ENCODE measurements at regions not wholly inside any gene's neighbourhood (a gene's known extent, or its start where the extent isn't known, plus 50 kb on each side); places are given as distances from the start of the nearest gene placed in this dataset.
A peak's percentile ranks its signal among the peaks of the same experiment; 100 is the strongest.

DNA sequence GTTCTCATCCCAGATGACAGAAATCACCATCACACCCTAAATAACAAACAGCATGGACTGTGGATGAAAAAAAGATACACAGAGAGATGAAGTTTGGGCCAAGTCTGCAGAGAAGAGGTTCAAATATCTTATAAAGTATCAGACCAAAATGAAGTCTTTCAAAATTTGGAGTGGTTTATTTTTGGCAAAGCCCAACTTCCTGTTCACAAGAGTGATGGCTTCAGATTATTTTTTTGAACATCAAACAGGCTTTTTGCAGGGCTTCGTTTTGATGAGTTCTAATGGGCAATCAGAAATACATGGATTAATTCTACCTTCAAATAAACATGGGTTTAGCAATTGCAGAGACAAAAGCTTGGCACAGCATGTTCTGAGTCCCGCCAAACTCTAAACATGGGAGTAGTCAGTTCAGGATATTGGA is 378.2 kb upstream of the RPS23 start:
- Mint-ChIP-seq H3K27ac (no peak overlapping the region), H3K4me3 (no peak overlapping the region), H3K36me3 (ENCODE audit: low read depth) (no peaks in the 10 kb centered on the region), H3K4me1 (peaks cover 2% of the 10 kb centered on the region), H3K27me3 (peaks cover 4% of the 10 kb centered on the region), H3K9me3 (no peaks in the 10 kb centered on the region)
- POLR2A ChIA-PET, result no interaction called here
- CTCF ChIA-PET, result interaction anchor here (1.2 to 1.9 kb wide), 2 partner anchors 15 to 55 kb away, joined by 3 to 5 read pairs; no protein-coding TSS in a partner anchor
- DNase-seq, result no peak

DNA sequence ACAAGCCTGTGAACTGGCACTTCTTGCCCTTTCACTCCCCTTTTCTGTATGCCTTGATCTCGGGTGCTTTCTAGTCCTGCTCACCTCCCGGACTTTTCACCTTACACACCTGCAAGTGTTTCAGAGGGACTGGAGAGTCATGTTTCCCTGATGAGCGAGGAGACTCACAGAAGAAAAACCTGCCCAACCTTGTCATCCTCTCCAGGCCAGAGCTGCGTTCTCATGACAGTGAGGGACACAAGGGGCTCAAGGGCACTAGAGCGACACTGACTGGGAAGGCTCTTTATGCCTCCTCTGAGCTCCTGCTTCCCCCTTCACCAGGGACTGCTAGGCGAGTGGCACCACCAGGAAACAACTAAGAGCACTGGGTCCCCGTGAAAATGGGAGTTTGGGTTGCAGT is 376.9 kb upstream of the RPS23 start:
- ChIA-PET POLR2A (no interaction called here), CTCF (no interaction called here)
- H3K9me3 Mint-ChIP-seq, result no peaks in the 10 kb centered on the region
- no peak overlapping the region for H3K4me3 Mint-ChIP-seq
- H3K27me3 Mint-ChIP-seq, result peaks cover 10% of the 10 kb centered on the region
- DNase-seq, result no peak
- no peaks in the 10 kb centered on the region for H3K36me3 Mint-ChIP-seq (ENCODE audit: low read depth)
- H3K4me1 Mint-ChIP-seq, result peaks cover 2% of the 10 kb centered on the region
- H3K27ac Mint-ChIP-seq, result no peak overlapping the region

DNA sequence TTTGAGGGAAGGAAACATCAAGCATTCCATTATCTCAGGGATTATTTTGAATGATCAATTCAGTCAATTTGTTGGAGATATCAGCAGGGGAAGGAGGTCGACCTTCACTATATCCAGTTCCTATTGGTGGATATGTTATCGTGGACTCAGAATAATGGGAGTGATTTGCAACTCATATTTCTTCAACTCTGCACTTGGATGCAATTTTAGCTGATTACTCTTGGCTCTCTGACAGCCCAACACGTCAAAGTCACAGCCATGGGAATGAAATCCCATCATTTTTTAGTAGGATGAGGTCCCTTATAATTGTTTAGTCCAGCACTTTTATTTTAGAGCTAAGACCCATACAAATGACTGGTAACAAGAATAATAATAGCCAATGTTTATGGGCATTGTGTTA is 371.8 kb upstream of the RPS23 start:
- CTCF ChIA-PET, result no interaction called here
- Mint-ChIP-seq H3K9me3 (no peaks in the 10 kb centered on the region), H3K4me1 (no peaks in the 10 kb centered on the region)

DNA sequence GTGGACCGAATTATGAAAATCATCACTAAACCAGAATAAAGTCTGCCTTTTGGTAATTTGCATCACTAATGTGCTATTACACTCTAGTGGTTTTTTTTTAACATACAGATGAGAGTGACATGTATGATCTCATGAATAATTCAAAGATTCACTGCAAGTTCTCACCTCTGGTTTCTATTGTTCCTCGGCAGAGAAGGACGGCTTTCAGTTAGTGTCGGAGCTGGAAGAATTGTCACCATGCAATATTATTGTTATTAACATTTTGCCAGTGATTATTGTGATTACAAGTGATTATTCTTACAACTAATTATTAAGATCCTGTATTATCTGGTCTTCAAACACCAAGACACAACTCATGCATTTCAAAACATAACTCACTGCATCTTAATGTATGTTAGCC is 366.6 kb upstream of the RPS23 start:
- Mint-ChIP-seq H3K9me3 (no peaks in the 10 kb centered on the region), H3K4me1 (peaks cover 9% of the 10 kb centered on the region), H3K27me3 (peaks cover 6% of the 10 kb centered on the region), H3K36me3 (ENCODE audit: low read depth) (no peaks in the 10 kb centered on the region), H3K4me3 (no peak overlapping the region), H3K27ac (no peak overlapping the region)
- no peak for DNase-seq
- ChIA-PET CTCF (no interaction called here), POLR2A (interaction anchor here (1.2 kb wide), 1 partner anchor 32 kb away, joined by 4 read pairs; no protein-coding TSS in a partner anchor)

More for the DNA sequence above, 371.8 kb upstream of the RPS23 start:
- no peak for DNase-seq
- Mint-ChIP-seq H3K27me3 (peaks cover 16% of the 10 kb centered on the region), H3K36me3 (ENCODE audit: low read depth) (no peaks in the 10 kb centered on the region), H3K27ac (no peak overlapping the region), H3K4me3 (no peak overlapping the region)
- POLR2A ChIA-PET, result no interaction called here

GRCh38 chr5:82644229-82644628 is 366.1 kb upstream of the RPS23 start:
- H3K27ac Mint-ChIP-seq, result no peak overlapping the region
- H3K36me3 Mint-ChIP-seq (ENCODE audit: low read depth), result no peaks in the 10 kb centered on the region
- H3K4me3 Mint-ChIP-seq, result no peak overlapping the region
- DNase-seq, result no peak
- H3K9me3 Mint-ChIP-seq, result no peaks in the 10 kb centered on the region
- ChIA-PET CTCF (no interaction called here), POLR2A (interaction anchor here (1.2 kb wide), 1 partner anchor 33 kb away, joined by 4 read pairs; no protein-coding TSS in a partner anchor)
- peaks cover 6% of the 10 kb centered on the region for H3K27me3 Mint-ChIP-seq
- H3K4me1 Mint-ChIP-seq, result peaks cover 14% of the 10 kb centered on the region

DNA sequence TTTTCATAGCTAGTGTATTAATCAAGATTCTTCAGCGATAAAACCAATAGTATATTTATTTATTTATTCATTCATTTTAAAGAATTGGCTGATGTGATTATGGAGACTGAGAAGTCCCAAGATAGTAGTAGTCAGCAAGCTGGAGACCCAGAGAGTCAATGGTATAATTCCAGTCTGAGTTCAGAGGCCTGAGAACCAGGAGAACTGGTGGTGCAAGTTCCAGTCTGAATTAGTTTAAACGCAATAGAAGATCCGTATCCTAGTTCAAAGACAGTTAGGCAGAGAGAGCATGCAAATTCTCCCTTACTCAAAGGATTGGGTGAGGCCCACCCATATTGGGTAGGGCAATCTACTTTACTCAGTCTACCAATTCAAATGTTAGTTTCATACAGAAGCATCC is 364.2 kb upstream of the RPS23 start:
- ChIA-PET CTCF (interaction anchor here (1.4 to 2.3 kb wide), 3 partner anchors 151 to 788 kb away, joined by 3 to 10 read pairs (median 4); no protein-coding TSS in a partner anchor), POLR2A (no interaction called here)
- H3K27ac Mint-ChIP-seq, result no peak overlapping the region
- peaks cover 14% of the 10 kb centered on the region for H3K4me1 Mint-ChIP-seq
- DNase-seq, result no peak
- peaks cover 6% of the 10 kb centered on the region for H3K27me3 Mint-ChIP-seq
- no peaks in the 10 kb centered on the region for H3K36me3 Mint-ChIP-seq (ENCODE audit: low read depth)
- H3K4me3 Mint-ChIP-seq, result no peak overlapping the region
- no peaks in the 10 kb centered on the region for H3K9me3 Mint-ChIP-seq

- Mint-ChIP-seq H3K4me3 (no peak overlapping the region), H3K27me3 (peaks cover 6% of the 10 kb centered on the region), H3K9me3 (no peaks in the 10 kb centered on the region), H3K4me1 (peaks cover 14% of the 10 kb centered on the region), H3K36me3 (ENCODE audit: low read depth) (no peaks in the 10 kb centered on the region), H3K27ac (no peak overlapping the region)
- ChIA-PET POLR2A (no interaction called here), CTCF (interaction anchor here (1.0 to 2.3 kb wide), 5 partner anchors 15 to 789 kb away, joined by 3 to 10 read pairs (median 5); no protein-coding TSS in a partner anchor)
- peak; percentile 19 for DNase-seq
These were observed 363.3 kb upstream of the RPS23 start for GRCh38 chr5:82641331-82642003.

DNA sequence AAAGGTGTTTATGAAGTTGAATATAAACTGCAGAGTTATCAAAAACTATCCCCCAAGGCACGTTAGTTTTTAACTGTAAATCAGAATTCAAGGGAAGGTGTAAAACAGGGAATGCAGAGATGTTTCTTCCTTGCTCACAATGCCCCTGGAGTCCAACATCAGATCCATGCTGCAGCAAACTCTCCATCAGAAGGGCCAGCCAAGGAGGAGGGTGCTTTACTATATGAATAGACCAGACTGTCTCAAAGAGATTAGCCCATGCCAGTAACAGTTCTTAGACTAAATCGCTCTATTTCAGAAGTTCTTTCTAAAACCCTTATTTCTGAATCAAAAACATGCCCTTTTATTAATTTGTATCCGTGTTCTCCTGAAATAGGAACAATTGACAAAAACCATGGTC is 362.8 kb upstream of the RPS23 start:
- H3K27ac Mint-ChIP-seq, result no peak overlapping the region
- H3K4me3 Mint-ChIP-seq, result no peak overlapping the region
- ChIA-PET POLR2A (no interaction called here), CTCF (interaction anchor here (1.0 to 2.3 kb wide), 5 partner anchors 16 to 790 kb away, joined by 3 to 10 read pairs (median 5); no protein-coding TSS in a partner anchor)
- no peak for DNase-seq
- no peaks in the 10 kb centered on the region for H3K36me3 Mint-ChIP-seq (ENCODE audit: low read depth)
- no peaks in the 10 kb centered on the region for H3K9me3 Mint-ChIP-seq
- H3K4me1 Mint-ChIP-seq, result peaks cover 15% of the 10 kb centered on the region
- peaks cover 6% of the 10 kb centered on the region for H3K27me3 Mint-ChIP-seq

DNA sequence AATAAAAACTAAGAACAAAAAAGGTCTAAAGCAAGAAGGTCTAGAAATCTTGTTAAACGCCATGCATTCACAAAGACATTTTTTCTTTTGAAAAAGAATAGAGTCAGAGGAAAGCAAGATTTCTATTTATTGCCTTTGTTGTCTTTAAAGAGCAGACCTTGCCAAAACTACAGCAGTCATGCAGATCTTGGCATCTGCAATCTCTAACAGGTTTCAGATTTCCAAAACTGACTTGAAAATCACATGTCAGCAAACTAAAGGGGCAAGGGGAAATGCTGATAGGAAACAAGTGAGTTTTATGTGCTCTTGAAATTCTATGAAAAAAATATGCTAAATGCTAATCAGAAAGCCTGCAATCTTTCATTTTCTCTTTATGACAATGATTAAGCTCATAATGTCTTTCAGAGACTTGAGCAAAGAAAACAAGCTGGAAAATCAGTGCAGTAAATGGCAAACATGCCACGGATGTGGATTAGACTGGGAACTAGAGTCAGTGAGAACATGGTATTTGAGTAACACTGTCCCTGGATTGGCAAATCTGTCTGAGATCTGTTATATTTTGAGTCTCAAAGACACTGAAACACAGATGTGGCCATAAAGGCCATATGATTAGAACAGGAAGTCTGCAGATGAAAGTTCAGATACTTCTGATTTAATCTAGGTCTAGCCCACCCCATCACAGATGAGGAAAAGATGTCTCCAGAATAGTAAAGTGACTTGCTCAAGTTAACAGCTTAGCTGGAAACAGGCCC is 361.4 kb upstream of the RPS23 start:
- CTCF ChIA-PET, result interaction anchor here (0.7 kb wide), 1 partner anchor 328 kb away, joined by 3 read pairs; no protein-coding TSS in a partner anchor
- peaks cover 23% of the 10 kb centered on the region for H3K4me1 Mint-ChIP-seq
- no peak for DNase-seq

DNA sequence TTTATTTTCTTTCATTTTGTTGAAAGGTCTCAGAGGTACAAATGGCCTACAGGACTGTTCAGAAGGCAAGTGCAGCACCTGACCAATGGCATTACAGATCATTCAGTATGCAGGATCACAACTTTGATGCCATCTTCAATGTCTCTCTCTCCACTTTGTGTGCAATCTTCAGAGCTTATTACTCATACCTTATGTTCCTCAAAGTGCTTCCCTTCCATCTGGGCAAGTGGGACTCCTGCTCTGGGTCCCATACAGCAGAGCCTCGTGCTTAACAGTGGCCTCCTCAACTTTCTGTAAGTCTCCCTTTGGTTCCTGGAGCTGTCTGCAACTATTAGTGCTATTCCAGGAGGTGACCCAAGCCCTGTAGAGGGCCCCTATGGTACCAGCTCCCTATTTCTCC is 358.4 kb upstream of the RPS23 start:
- ChIA-PET CTCF (interaction anchor here (1.4 kb wide), 1 partner anchor 287 kb away, joined by 3 read pairs; no protein-coding TSS in a partner anchor), POLR2A (no interaction called here)
- no peak overlapping the region for H3K4me3 Mint-ChIP-seq
- H3K9me3 Mint-ChIP-seq, result no peaks in the 10 kb centered on the region
- H3K36me3 Mint-ChIP-seq (ENCODE audit: low read depth), result no peaks in the 10 kb centered on the region
- no peak overlapping the region for H3K27ac Mint-ChIP-seq
- no peaks in the 10 kb centered on the region for H3K27me3 Mint-ChIP-seq
- H3K4me1 Mint-ChIP-seq, result peaks cover 23% of the 10 kb centered on the region
- DNase-seq, result no peak

More for the DNA sequence above, 361.4 kb upstream of the RPS23 start:
- no peaks in the 10 kb centered on the region for H3K36me3 Mint-ChIP-seq (ENCODE audit: low read depth)
- H3K4me3 Mint-ChIP-seq, result no peak overlapping the region
- H3K9me3 Mint-ChIP-seq, result no peaks in the 10 kb centered on the region
- POLR2A ChIA-PET, result interaction anchor here (1.2 kb wide), 1 partner anchor 19 kb away, joined by 3 read pairs; no protein-coding TSS in a partner anchor
- H3K27ac Mint-ChIP-seq, result no peak overlapping the region
- H3K27me3 Mint-ChIP-seq, result no peaks in the 10 kb centered on the region

GRCh38 chr5:82635561-82636288 is 357.6 kb upstream of the RPS23 start:
- Mint-ChIP-seq H3K4me1 (peaks cover 18% of the 10 kb centered on the region), H3K36me3 (ENCODE audit: low read depth) (no peaks in the 10 kb centered on the region), H3K9me3 (no peaks in the 10 kb centered on the region), H3K4me3 (no peak overlapping the region), H3K27ac (no peak overlapping the region), H3K27me3 (no peaks in the 10 kb centered on the region)
- DNase-seq, result no peak
- ChIA-PET POLR2A (no interaction called here), CTCF (no interaction called here)

GRCh38 chr5:82628364-82628910 is 350.3 kb upstream of the RPS23 start:
- Mint-ChIP-seq H3K27ac (no peak overlapping the region), H3K4me1 (no peaks in the 10 kb centered on the region), H3K36me3 (ENCODE audit: low read depth) (no peaks in the 10 kb centered on the region), H3K27me3 (no peaks in the 10 kb centered on the region), H3K9me3 (no peaks in the 10 kb centered on the region), H3K4me3 (no peak overlapping the region)
- CTCF ChIA-PET, result no interaction called here
- POLR2A ChIA-PET, result no interaction called here
- DNase-seq, result no peak
